MCF 10A (cell line): ENCODE measurements at regions not wholly inside any gene's neighbourhood (a gene's known extent, or its start where the extent isn't known, plus 50 kb on each side); places are given as distances from the start of the nearest gene placed in this dataset.

Experiments used
- BruUV-seq: library from RNA; stranded (reverse); fragments of 400-500 nt; replicated peaks from 2 replicates; lab custom pipeline; 2021; lab: Mats Ljungman, UMichigan
- CTCF ChIA-PET: fragments of 300-600 bp; sonication (Branson Sonifier 250); formaldehyde crosslinking; extraction: SDS; loops from one replicate; lab custom pipeline; 2021; ENCODE audit warnings: antibody characterized with exemption, inconsistent platforms; lab: Yijun Ruan, JAX
- POLR2A ChIA-PET: fragments of 300-600, 350-650 bp; sonication (Branson Sonifier 250); formaldehyde crosslinking; extraction: SDS; loops from one replicate; lab custom pipeline; 2020; ENCODE audit warnings: antibody characterized with exemption, inconsistent platforms; lab: Yijun Ruan, JAX
- DNase-seq: peaks from one replicate; pipeline ENCODE4 v3.0.0-alpha.2; 2018; ENCODE audit not compliant: unreplicated experiment
- H3K27ac Mint-ChIP-seq: one replicate; pipeline ENCODE4 v1.8.0; 2022; ENCODE audit warnings: mild to moderate bottlenecking, low read depth, mixed read lengths; ENCODE audit not compliant: unreplicated experiment
- H3K27me3 Mint-ChIP-seq: one replicate; pipeline ENCODE4 v1.8.0; 2022; ENCODE audit warnings: mixed read lengths; ENCODE audit not compliant: insufficient read depth, unreplicated experiment
- H3K36me3 Mint-ChIP-seq: one replicate; pipeline ENCODE4 v1.8.0; 2022; ENCODE audit warnings: mild to moderate bottlenecking, moderate library complexity, mixed read lengths; ENCODE audit not compliant: insufficient read depth, unreplicated experiment
- H3K4me1 Mint-ChIP-seq: one replicate; pipeline ENCODE4 v1.8.0; 2022; ENCODE audit warnings: mixed read lengths; ENCODE audit not compliant: insufficient read depth, unreplicated experiment
- H3K4me3 Mint-ChIP-seq: one replicate; pipeline ENCODE4 v1.8.0; 2022; ENCODE audit warnings: mild to moderate bottlenecking, moderate library complexity, mixed read lengths; ENCODE audit not compliant: unreplicated experiment
- H3K9me3 Mint-ChIP-seq: one replicate; pipeline ENCODE4 v1.8.0; 2022; ENCODE audit warnings: mixed read lengths; ENCODE audit not compliant: unreplicated experiment
- intact Hi-C: fragments of 100-400 bp; cut with micrococcal nuclease; formaldehyde crosslinking; loops from 2 replicates; pipeline ENCODE4 v1.14.1; 2022
- TF ChIP-seq, protein P1 (sequence below): fragments of 200-600 bp; IDR thresholded peaks from one replicate; pipeline ENCODE4 v1.8.0; 2022; ENCODE audit warnings: antibody characterized with exemption, mild to moderate bottlenecking; ENCODE audit not compliant: unreplicated experiment

DNA sequence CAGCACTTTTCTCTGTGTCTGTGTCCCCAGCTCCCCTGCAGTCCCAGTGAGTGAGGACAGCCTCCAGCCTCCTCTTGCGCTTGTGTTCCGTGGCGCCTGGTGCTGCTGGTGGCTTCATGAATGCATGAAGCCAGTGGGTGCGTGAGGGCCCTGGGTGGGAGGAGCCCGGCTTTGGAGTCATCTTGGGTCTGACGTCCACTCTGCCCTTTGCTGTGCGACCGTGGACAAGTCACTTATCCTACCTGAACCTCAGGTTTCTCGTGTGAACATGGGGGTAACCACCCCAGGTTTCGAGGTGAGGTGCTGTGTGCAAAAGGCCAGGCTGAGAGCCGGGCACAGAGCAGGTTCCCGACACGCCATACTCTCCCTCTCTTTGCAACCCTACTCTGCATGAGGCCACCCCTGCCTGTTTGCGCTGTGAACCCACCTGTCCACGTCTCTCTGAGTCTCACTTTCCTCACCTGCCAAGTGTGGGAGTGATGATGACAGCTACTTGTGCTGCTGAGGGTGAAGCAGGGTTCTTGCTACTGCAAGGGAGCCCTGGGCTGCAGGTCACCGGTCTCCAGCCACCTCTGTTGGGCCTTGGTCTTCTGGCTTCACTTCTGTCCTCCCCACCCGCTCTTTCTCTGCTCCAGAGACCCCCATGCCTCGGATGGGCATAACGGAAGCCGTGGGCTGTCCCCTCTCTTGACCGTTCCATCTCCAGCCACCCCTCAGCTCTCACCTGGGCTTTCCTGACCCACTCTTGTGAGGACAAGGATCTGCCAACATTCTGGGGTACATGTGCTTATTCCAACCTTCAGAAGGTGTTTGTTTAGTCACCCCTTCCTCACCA is 537.6 kb downstream of the TBC1D22A start:
- Mint-ChIP-seq H3K9me3 (no peaks in the 10 kb centered on the region), H3K36me3 (no peaks in the 10 kb centered on the region), H3K4me3 (no peak overlapping the region), H3K27me3 (no peaks in the 10 kb centered on the region), H3K4me1 (peaks cover 5% of the 10 kb centered on the region), H3K27ac (no peak overlapping the region)
- no TSS peak for BruUV-seq
- TF ChIP-seq, protein P1, sequence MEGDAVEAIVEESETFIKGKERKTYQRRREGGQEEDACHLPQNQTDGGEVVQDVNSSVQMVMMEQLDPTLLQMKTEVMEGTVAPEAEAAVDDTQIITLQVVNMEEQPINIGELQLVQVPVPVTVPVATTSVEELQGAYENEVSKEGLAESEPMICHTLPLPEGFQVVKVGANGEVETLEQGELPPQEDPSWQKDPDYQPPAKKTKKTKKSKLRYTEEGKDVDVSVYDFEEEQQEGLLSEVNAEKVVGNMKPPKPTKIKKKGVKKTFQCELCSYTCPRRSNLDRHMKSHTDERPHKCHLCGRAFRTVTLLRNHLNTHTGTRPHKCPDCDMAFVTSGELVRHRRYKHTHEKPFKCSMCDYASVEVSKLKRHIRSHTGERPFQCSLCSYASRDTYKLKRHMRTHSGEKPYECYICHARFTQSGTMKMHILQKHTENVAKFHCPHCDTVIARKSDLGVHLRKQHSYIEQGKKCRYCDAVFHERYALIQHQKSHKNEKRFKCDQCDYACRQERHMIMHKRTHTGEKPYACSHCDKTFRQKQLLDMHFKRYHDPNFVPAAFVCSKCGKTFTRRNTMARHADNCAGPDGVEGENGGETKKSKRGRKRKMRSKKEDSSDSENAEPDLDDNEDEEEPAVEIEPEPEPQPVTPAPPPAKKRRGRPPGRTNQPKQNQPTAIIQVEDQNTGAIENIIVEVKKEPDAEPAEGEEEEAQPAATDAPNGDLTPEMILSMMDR = no peak
- ChIA-PET CTCF (interaction anchor here (0.5 kb wide), 1 partner anchor 1310 kb away, joined by 5 read pairs; no protein-coding TSS in a partner anchor), POLR2A (no interaction called here)
- no peak for DNase-seq
- intact Hi-C loops = no loop called here

DNA sequence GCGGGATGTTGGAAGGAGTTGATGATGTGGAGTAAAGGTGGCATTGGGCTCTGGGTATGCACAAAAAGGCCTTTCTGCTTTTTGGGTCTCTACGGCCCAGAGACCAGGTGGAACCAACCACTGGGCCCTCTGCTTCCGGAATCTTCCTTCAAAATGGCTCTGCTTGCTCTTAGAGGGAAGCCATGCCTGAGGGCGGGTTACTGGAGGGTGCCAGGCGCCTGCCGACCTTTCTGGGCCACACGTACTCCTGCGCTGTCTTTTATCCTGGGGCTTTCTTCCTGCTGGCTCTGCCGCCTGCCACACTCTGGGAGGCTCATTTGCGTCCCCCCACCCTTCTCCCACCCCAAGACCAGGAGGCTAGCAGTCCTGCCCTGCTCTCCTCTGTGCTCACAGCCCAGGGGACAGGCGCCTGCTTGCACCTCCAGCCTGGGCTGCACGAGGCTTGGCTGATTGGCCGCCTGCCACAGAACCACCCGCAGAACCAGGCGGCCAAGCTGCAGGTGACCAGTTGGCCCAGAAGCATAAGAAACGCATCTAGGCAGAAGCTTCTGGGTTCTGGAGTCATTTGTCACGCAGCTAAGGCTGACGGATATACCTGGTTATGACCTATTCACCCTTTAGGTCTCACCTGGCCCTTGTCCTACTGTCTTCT is 536.9 kb downstream of the TBC1D22A start:
- CTCF ChIA-PET = no interaction called here
- Mint-ChIP-seq H3K4me3 (no peak overlapping the region), H3K27me3 (no peaks in the 10 kb centered on the region), H3K4me1 (peaks cover 9% of the 10 kb centered on the region), H3K27ac (no peak overlapping the region), H3K9me3 (no peaks in the 10 kb centered on the region), H3K36me3 (no peaks in the 10 kb centered on the region)
- TF ChIP-seq, protein P1 = no peak
- BruUV-seq = no TSS peak
- POLR2A ChIA-PET = no interaction called here
- DNase-seq = no peak
- intact Hi-C loops = no loop called here

DNA sequence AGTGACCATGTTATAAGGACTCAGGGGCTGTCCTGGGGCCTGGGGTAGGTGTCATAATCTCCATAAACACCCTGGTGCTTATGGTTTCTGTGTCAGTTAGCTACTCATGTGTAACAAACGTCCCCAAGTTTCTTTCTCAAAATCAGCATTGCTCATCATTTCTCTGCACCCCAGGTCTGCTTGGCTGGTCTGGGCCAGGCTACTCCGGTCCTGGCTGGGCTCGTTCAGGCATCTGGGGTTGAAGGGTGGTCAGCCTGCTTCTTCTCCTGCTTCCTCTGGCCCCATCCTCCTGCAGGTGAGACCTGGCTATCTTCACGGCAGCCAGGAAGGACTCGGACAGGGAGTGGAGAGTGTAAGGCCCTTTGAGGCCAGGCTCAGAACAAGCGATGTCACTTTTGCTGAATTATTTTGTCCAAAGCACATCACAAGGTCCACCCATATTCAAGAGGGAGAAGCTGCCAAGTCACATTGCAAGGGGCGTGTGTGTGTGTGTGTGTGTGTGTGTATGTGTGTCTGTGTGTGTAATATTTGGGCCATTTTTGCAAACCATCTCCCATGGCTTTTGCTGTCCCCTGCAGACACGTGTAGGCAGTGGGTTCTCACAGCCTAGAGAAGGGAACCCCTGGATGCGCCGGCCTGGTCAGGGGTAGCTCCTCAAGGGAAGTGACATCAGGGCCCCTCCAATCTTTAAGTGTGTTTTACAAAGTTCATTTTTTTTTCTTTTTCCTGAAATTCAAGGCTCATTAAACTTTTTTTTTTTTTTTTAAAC is 535.8 kb downstream of the TBC1D22A start:
- peaks cover 4% of the 10 kb centered on the region for H3K9me3 Mint-ChIP-seq
- intact Hi-C loops = no loop called here
- ChIA-PET POLR2A (interaction anchor here (1.1 kb wide), 1 partner anchor 15 kb away, joined by 5 read pairs; no protein-coding TSS in a partner anchor), CTCF (no interaction called here)
- BruUV-seq = no TSS peak
- H3K36me3 Mint-ChIP-seq = no peaks in the 10 kb centered on the region
- TF ChIP-seq, protein P1 = no peak
- DNase-seq = no peak
- H3K4me1 Mint-ChIP-seq = peaks cover 20% of the 10 kb centered on the region
- no peak overlapping the region for H3K27ac Mint-ChIP-seq
- H3K27me3 Mint-ChIP-seq = no peaks in the 10 kb centered on the region
- no peak overlapping the region for H3K4me3 Mint-ChIP-seq
